ENCODE measurements at regions not wholly inside any gene's neighbourhood (a gene's known extent, or its start where the extent isn't known, plus 50 kb on each side); places are given as distances from the start of the nearest gene placed in this dataset.
"Not testable (repeated sequence)": the region's sequence is repeated elsewhere in the genome, so short reads cannot be mapped to it uniquely, and the experiment has no call there.

- Histone ChIP-seq H3K36me3 (no peaks in the 10 kb centered on the region), H3K9me3 (no peaks in the 10 kb centered on the region), H3K27ac (no peak overlapping the region), H3K27me3 (no peaks in the 10 kb centered on the region), H3K4me1 (no peaks in the 10 kb centered on the region), H3K4me3 (no peak overlapping the region)
- intact Hi-C loops (cut with DNase I; ENCODE audit: low total_unique reads) (no loop called here), in situ Hi-C loops (cut with MboI; ENCODE audit: low pct_ligation_motif_present in 1 of 4, low pct_unique_long_range_greater_than_20kb in 1 of 4, low sequenced_read_pairs in 3 of 4) (no loop called here)
- 37 to 44% methylated on average over 2 to 4 of the region's 4 CpGs for WGBS, 2 donors (ENCODE audit: low coverage in 1 of 2)
- DNase-seq: no peak
- TF ChIP-seq POLR2A (IDR thresholded peaks at IDR 0.05) (no peak), CTCF (IDR thresholded peaks at IDR 0.05) (no peak), POLR2AphosphoS5 (IDR thresholded peaks at IDR 0.05) (no peak), EP300 (IDR thresholded peaks at IDR 0.05; ENCODE audit: low read depth) (no peak)
Measured at GRCh38 chrX:13194291-13195103, 125.4 kb downstream of the ATXN3L start.

- DNase-seq: no peak
- TF ChIP-seq EP300 (IDR thresholded peaks at IDR 0.05; ENCODE audit: low read depth): no peak
- no peak for TF ChIP-seq CTCF (IDR thresholded peaks at IDR 0.05)
- no peak for TF ChIP-seq POLR2AphosphoS5 (IDR thresholded peaks at IDR 0.05)
- no peak for TF ChIP-seq POLR2A (IDR thresholded peaks at IDR 0.05)
- Histone ChIP-seq H3K4me1 (no peaks in the 10 kb centered on the region), H3K27ac (no peak overlapping the region), H3K9me3 (no peaks in the 10 kb centered on the region), H3K4me3 (no peak overlapping the region), H3K36me3 (no peaks in the 10 kb centered on the region), H3K27me3 (no peaks in the 10 kb centered on the region)
- in situ Hi-C loops (cut with MboI; ENCODE audit: low pct_ligation_motif_present in 1 of 4, low pct_unique_long_range_greater_than_20kb in 1 of 4, low sequenced_read_pairs in 3 of 4): no loop called here
- WGBS, 2 donors (ENCODE audit: low coverage in 1 of 2): 56% methylated on average over 3 of the region's 3 CpGs; no CpG with 5 or more reads in 1 of the 2 donors
- intact Hi-C loops (cut with DNase I; ENCODE audit: low total_unique reads): no loop called here
Measured at GRCh38 chrX:13190051-13190450, 129.8 kb downstream of the ATXN3L start.

GRCh38 chrX:13189380-13189779 lies 130.5 kb downstream of the ATXN3L start:
- 75% methylated on average over 6 of the region's 6 CpGs; no CpG with 5 or more reads in 1 of the 2 donors for WGBS, 2 donors (ENCODE audit: low coverage in 1 of 2)
- Histone ChIP-seq H3K9me3 (no peaks in the 10 kb centered on the region), H3K4me1 (no peaks in the 10 kb centered on the region), H3K27me3 (no peaks in the 10 kb centered on the region), H3K36me3 (no peaks in the 10 kb centered on the region), H3K27ac (no peak overlapping the region), H3K4me3 (no peak overlapping the region)
- intact Hi-C loops (cut with DNase I; ENCODE audit: low total_unique reads): no loop called here
- DNase-seq: no peak
- in situ Hi-C loops (cut with MboI; ENCODE audit: low pct_ligation_motif_present in 1 of 4, low pct_unique_long_range_greater_than_20kb in 1 of 4, low sequenced_read_pairs in 3 of 4): no loop called here
- TF ChIP-seq POLR2AphosphoS5 (IDR thresholded peaks at IDR 0.05) (no peak), POLR2A (IDR thresholded peaks at IDR 0.05) (no peak), CTCF (IDR thresholded peaks at IDR 0.05) (no peak), EP300 (IDR thresholded peaks at IDR 0.05; ENCODE audit: low read depth) (no peak)

GRCh38 chrX:13188731-13189309 lies 131.0 kb downstream of the ATXN3L start:
- in situ Hi-C loops (cut with MboI; ENCODE audit: low pct_ligation_motif_present in 1 of 4, low pct_unique_long_range_greater_than_20kb in 1 of 4, low sequenced_read_pairs in 3 of 4): no loop called here
- Histone ChIP-seq H3K27me3 (no peaks in the 10 kb centered on the region), H3K27ac (no peak overlapping the region), H3K4me3 (no peak overlapping the region), H3K4me1 (no peaks in the 10 kb centered on the region), H3K9me3 (no peaks in the 10 kb centered on the region), H3K36me3 (no peaks in the 10 kb centered on the region)
- intact Hi-C loops (cut with DNase I; ENCODE audit: low total_unique reads): no loop called here
- TF ChIP-seq EP300 (IDR thresholded peaks at IDR 0.05; ENCODE audit: low read depth) (no peak), POLR2A (IDR thresholded peaks at IDR 0.05) (no peak), POLR2AphosphoS5 (IDR thresholded peaks at IDR 0.05) (peak in 1 of 3 donors; percentile 27)
- 71% methylated on average over 5 of the region's 5 CpGs; no CpG with 5 or more reads in 1 of the 2 donors for WGBS, 2 donors (ENCODE audit: low coverage in 1 of 2)
- DNase-seq: no peak

GRCh38 chrX:13186643-13187042 lies 133.2 kb downstream of the ATXN3L start:
- DNase-seq; H3K27me3 ChIP-seq; H3K36me3 ChIP-seq; H3K9me3 ChIP-seq; H3K4me3 ChIP-seq; intact Hi-C loops (cut with DNase I; ENCODE audit: low total_unique reads); in situ Hi-C loops (cut with MboI; ENCODE audit: low pct_ligation_motif_present in 1 of 4, low pct_unique_long_range_greater_than_20kb in 1 of 4, low sequenced_read_pairs in 3 of 4); H3K4me1 ChIP-seq; H3K27ac ChIP-seq: not testable (repeated sequence)
- 85% methylated on average over 3 of the region's 3 CpGs; no CpG with 5 or more reads in 1 of the 2 donors for WGBS, 2 donors (ENCODE audit: low coverage in 1 of 2)

Data from transverse colon (tissue), 4 donors.